ENCODE measurements at regions not wholly inside any gene's neighbourhood (a gene's known extent, or its start where the extent isn't known, plus 50 kb on each side); places are given as distances from the start of the nearest gene placed in this dataset.

DNA sequence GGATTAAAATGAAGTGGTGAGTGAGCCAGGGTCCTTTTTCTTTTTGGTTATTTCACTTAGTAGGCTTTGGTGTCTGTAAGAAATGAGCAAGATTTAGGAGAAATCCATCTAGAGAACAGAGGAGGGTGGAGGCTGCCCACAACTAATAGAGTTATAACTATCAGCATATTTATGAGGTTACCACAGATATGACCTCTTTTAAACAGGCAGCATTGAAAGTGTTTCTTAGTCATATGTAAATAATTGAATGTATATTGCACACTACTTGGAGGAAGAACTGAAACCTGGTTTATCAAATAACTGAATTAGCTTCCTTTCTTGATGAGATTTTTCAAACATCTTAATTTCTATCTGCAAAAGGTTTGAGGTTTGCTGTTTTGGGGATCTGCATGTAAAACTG lies 483.1 kb upstream of the PIK3R1 start:
- TF ChIP-seq CTCF (optimal IDR thresholded peaks at IDR 0.05 in 1 of 3, IDR thresholded peaks at IDR 0.05 in 1 of 3, conservative IDR thresholded peaks at IDR 0.05 in 1 of 3; ENCODE audit: extremely low read depth in 1 of 3, insufficient read depth in 2 of 3, low read length in 3 of 3): no peak
- no peak for TF ChIP-seq EZH2 (IDR thresholded peaks at IDR 0.05; ENCODE audit: low read length)
